Mesenchymal stem cell (in vitro differentiated cells and primary cell): ENCODE measurements at regions not wholly inside any gene's neighbourhood (a gene's known extent, or its start where the extent isn't known, plus 50 kb on each side); places are given as distances from the start of the nearest gene placed in this dataset.

Experiments used
- DNase-seq: peaks from one replicate; pipeline ENCODE4 v3.0.0-alpha.2; 2013
- H2AFZ ChIP-seq: one replicate; pipeline ENCODE4 v1.6.1; 2013; ENCODE audit warnings: low read depth, mild to moderate bottlenecking, control low read depth, inconsistent platforms, low read length, moderate library complexity
- H2AK5ac ChIP-seq: 2 replicates; pipeline ENCODE4 v1.6.1; 2013; ENCODE audit warnings: low read length, moderate library complexity, mild to moderate bottlenecking, inconsistent platforms; ENCODE audit not compliant: severe bottlenecking
- H2BK120ac ChIP-seq: one replicate; pipeline ENCODE4 v1.6.1; 2013; ENCODE audit warnings: low read depth, mild to moderate bottlenecking, inconsistent platforms, low read length, moderate library complexity
- H2BK12ac ChIP-seq, 2 experiments: one replicate each; pipeline ENCODE4 v1.6.1; 2013; ENCODE audit warnings: inconsistent platforms in 2 of 2, low read length in 2 of 2, mild to moderate bottlenecking in 2 of 2, moderate library complexity in 2 of 2, control low read depth in 1 of 2
- H2BK15ac ChIP-seq: one replicate; pipeline ENCODE4 v1.6.1; 2013; ENCODE audit warnings: mild to moderate bottlenecking, low read depth, inconsistent platforms; ENCODE audit not compliant: poor library complexity, severe bottlenecking
- H2BK5ac ChIP-seq: 2 replicates; pipeline ENCODE4 v1.6.1; 2013; ENCODE audit warnings: low read depth, mild to moderate bottlenecking, low read length, control low read depth, inconsistent platforms; ENCODE audit not compliant: poor library complexity, severe bottlenecking
- H3K14ac ChIP-seq, 2 experiments: one replicate each; pipeline ENCODE4 v1.6.1; 2013; ENCODE audit warnings: inconsistent platforms in 2 of 2, low read length in 2 of 2, control low read depth in 1 of 2, mild to moderate bottlenecking in 1 of 2, moderate library complexity in 1 of 2
- H3K18ac ChIP-seq, 2 experiments: one replicate each; pipeline ENCODE4 v1.6.1; 2013; ENCODE audit warnings: inconsistent platforms in 2 of 2, low read length in 2 of 2, control low read depth in 1 of 2, low read depth in 1 of 2, mild to moderate bottlenecking in 1 of 2
- H3K23ac ChIP-seq, 2 experiments: one replicate each; pipeline ENCODE4 v1.6.1; 2013; ENCODE audit warnings: inconsistent platforms in 2 of 2, low read length in 2 of 2, mild to moderate bottlenecking in 2 of 2, moderate library complexity in 2 of 2, control low read depth in 1 of 2
- H3K27ac ChIP-seq: 2 replicates; pipeline ENCODE4 v1.5.1; 2013; ENCODE audit warnings: mild to moderate bottlenecking, moderate library complexity, low read length, control low read depth, inconsistent platforms; ENCODE audit not compliant: poor library complexity, severe bottlenecking
- H3K27me3 ChIP-seq, 2 experiments: 2 replicates each; pipeline versions ENCODE4 v1.6.1 to v1.7.0; 2013; ENCODE audit warnings: low read length in 2 of 2, mild to moderate bottlenecking in 2 of 2, moderate library complexity in 2 of 2, control low read depth in 1 of 2, inconsistent platforms in 1 of 2; ENCODE audit not compliant: control insufficient read depth in 1 of 2, insufficient read depth in 1 of 2
- H3K36me3 ChIP-seq, 2 experiments: 2 replicates each; pipeline versions ENCODE4 v1.6.1 to v1.7.0; 2013; ENCODE audit warnings: low read length in 2 of 2, control low read depth in 1 of 2, inconsistent platforms in 1 of 2, low read depth in 1 of 2, mild to moderate bottlenecking in 1 of 2; ENCODE audit not compliant: insufficient read depth in 2 of 2, control insufficient read depth in 1 of 2
- H3K4ac ChIP-seq, 2 experiments: one replicate each; pipeline ENCODE4 v1.6.1; 2013; ENCODE audit warnings: inconsistent platforms in 2 of 2, low read length in 2 of 2, mild to moderate bottlenecking in 2 of 2, moderate library complexity in 2 of 2, control low read depth in 1 of 2, low read depth in 1 of 2
- H3K4me1 ChIP-seq: 2 replicates; pipeline ENCODE4 v1.6.1; 2013; ENCODE audit warnings: low read depth, low read length, control low read depth; ENCODE audit not compliant: control insufficient read depth, insufficient read depth
- H3K4me2 ChIP-seq: 2 replicates; pipeline ENCODE4 v1.6.1; 2013; ENCODE audit warnings: low read length, mild to moderate bottlenecking, inconsistent platforms; ENCODE audit not compliant: poor library complexity, severe bottlenecking
- H3K4me3 ChIP-seq, 2 experiments: 2 replicates each; pipeline versions ENCODE4 v1.5.1 to v1.7.0; 2013; ENCODE audit warnings: low read length in 2 of 2, mild to moderate bottlenecking in 2 of 2, control low read depth in 1 of 2, low read depth in 1 of 2; ENCODE audit not compliant: insufficient read depth in 1 of 2
- H3K79me1 ChIP-seq: replicated peaks from 2 replicates; pipeline ENCODE4 v1.6.1; 2013; ENCODE audit warnings: mild to moderate bottlenecking, control low read depth, low read length, inconsistent platforms; ENCODE audit not compliant: poor library complexity, severe bottlenecking
- H3K9ac ChIP-seq: 2 replicates; pipeline ENCODE4 v1.7.0; 2013; ENCODE audit warnings: mild to moderate bottlenecking, low read length, moderate library complexity
- H3K9me3 ChIP-seq: 2 replicates; pipeline ENCODE4 v1.7.0; 2013; ENCODE audit warnings: mild to moderate bottlenecking, low read length; ENCODE audit not compliant: control insufficient read depth
- H4K8ac ChIP-seq: one replicate; pipeline ENCODE4 v1.6.1; 2013; ENCODE audit warnings: inconsistent platforms, mild to moderate bottlenecking, low read length, moderate library complexity
- H4K91ac ChIP-seq: one replicate; pipeline ENCODE4 v1.6.1; 2013; ENCODE audit warnings: mild to moderate bottlenecking, low read length, inconsistent platforms
- WGBS: methylation state at CpG from one replicate; pipeline ENCODE4 v1.1.7; 2013; ENCODE audit warnings: mixed read lengths; 5-methylcytosine and 5-hydroxymethylcytosine counted together

DNA sequence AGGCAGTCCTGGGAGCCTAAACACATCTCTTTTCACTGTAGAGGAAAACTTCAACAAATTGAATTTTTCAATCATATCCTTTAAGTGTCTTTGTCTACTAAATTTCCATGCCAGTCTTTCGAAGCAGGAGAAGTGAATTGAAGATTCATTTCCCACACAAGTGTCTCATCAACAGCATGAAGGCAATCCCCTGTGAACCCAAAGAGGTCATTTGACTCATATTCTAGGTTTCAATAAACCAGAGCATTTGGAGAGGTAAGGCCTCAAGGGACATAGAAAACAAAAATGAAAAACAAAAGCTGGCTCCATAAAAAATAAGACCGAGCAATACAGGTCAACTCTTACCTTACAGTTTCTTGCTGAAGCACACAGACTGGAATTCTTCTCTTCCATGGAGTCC is 94.1 kb upstream of the ATP1B1 start:
- 89% methylated on average over 2 of the region's 2 CpGs for WGBS
- no peak for DNase-seq
- peaks cover 2% of the 10 kb centered on the region for H3K4me1 ChIP-seq
- no peak overlapping the region for H4K91ac ChIP-seq
- H3K23ac ChIP-seq, result no peak overlapping the region
- H2BK15ac ChIP-seq, result no peak overlapping the region
- no peaks in the 10 kb centered on the region for H3K27me3 ChIP-seq
- no peaks in the 10 kb centered on the region for H3K79me1 ChIP-seq
- H2BK12ac ChIP-seq, result no peak overlapping the region
- H2BK120ac ChIP-seq, result no peak overlapping the region
- H3K18ac ChIP-seq, result no peak overlapping the region
- H3K4ac ChIP-seq, result no peak overlapping the region
- no peaks in the 10 kb centered on the region for H3K9me3 ChIP-seq
- no peak overlapping the region for H2AK5ac ChIP-seq
- H2BK5ac ChIP-seq, result no peak overlapping the region
- H3K27ac ChIP-seq, result no peak overlapping the region
- H2AFZ ChIP-seq, result no peak overlapping the region
- no peak overlapping the region for H3K4me3 ChIP-seq
- no peaks in the 10 kb centered on the region for H3K36me3 ChIP-seq
- H3K4me2 ChIP-seq, result no peak overlapping the region
- no peak overlapping the region for H4K8ac ChIP-seq
- H3K9ac ChIP-seq, result no peak overlapping the region
- no peak overlapping the region for H3K14ac ChIP-seq

DNA sequence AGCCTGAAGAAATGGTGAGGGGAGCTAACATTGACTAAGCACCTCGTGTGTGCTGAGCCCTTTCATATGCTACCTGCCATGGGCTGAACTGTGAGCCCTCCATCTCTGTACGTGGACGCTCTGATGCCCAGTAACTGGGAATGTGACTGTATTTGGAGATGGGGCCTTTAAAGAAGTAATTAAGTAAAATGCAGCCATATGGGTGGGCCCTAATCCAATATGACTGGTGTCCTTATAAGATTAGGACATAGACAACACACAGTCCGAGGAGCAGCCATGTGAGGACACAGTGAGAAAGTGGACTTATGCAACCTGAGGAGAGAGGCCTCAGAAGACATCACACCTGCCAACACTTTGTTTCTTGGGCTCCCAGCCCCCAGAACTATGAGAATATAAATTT is 92.7 kb upstream of the ATP1B1 start:
- Histone ChIP-seq H2BK120ac (no peak overlapping the region), H3K4me3 (no peak overlapping the region), H2BK5ac (no peak overlapping the region), H2AK5ac (no peak overlapping the region), H2AFZ (no peak overlapping the region), H2BK12ac (no peak overlapping the region), H3K4me2 (no peak overlapping the region), H3K36me3 (no peaks in the 10 kb centered on the region), H4K8ac (no peak overlapping the region), H3K79me1 (no peaks in the 10 kb centered on the region), H3K23ac (no peak overlapping the region), H2BK15ac (no peak overlapping the region), H3K9me3 (no peaks in the 10 kb centered on the region), H3K14ac (no peak overlapping the region), H3K4ac (no peak overlapping the region), H3K9ac (no peak overlapping the region), H3K18ac (no peak overlapping the region), H3K4me1 (peaks cover 2% of the 10 kb centered on the region), H3K27ac (no peak overlapping the region), H3K27me3 (peaks cover 0 to 7% of the 10 kb centered on the region in 2 experiments), H4K91ac (no peak overlapping the region)
- WGBS, result 87% methylated on average over 4 of the region's 4 CpGs
- DNase-seq, result no peak

GRCh38 chr1:169015464-169015863 is 91.0 kb upstream of the ATP1B1 start:
- Histone ChIP-seq H2BK5ac (no peak overlapping the region), H3K4me1 (peaks cover 2% of the 10 kb centered on the region), H2BK12ac (no peak overlapping the region), H2AK5ac (no peak overlapping the region), H3K18ac (no peak overlapping the region), H3K4me2 (no peak overlapping the region), H3K9me3 (no peaks in the 10 kb centered on the region), H3K36me3 (no peaks in the 10 kb centered on the region), H4K91ac (no peak overlapping the region), H3K27me3 (peaks cover 0 to 9% of the 10 kb centered on the region in 2 experiments), H2AFZ (no peak overlapping the region), H3K23ac (no peak overlapping the region), H3K4ac (no peak overlapping the region), H3K4me3 (no peak overlapping the region), H3K14ac (no peak overlapping the region), H3K79me1 (no peaks in the 10 kb centered on the region), H3K27ac (no peak overlapping the region), H4K8ac (no peak overlapping the region), H2BK15ac (no peak overlapping the region), H3K9ac (no peak overlapping the region), H2BK120ac (no peak overlapping the region)
- DNase-seq, result no peak
- 86% methylated on average over 4 of the region's 5 CpGs for WGBS

DNA sequence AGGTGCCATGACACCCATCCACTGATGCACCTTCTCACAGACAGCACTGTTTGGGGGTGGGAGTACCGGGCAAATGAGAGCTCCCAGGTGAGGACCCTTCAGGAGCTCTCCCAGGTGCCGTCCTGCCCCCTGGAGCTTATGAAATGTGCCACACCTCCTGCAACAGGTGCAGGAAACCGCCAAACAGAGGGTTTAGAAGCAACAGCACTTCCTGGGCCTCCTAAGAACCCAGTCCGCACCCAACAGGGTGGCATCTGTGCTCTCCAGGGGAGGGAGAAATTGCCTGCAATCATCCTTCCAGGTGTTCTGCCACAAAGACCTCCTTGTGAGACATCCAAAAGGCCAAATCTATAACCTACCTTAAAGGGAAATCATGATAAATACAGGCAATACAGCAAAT is 87.7 kb upstream of the ATP1B1 start:
- Histone ChIP-seq H3K36me3 (no peaks in the 10 kb centered on the region), H2BK120ac (no peak overlapping the region), H3K4me2 (no peak overlapping the region), H3K23ac (no peak overlapping the region), H4K8ac (no peak overlapping the region), H3K14ac (no peak overlapping the region), H2BK12ac (no peak overlapping the region), H3K79me1 (no peaks in the 10 kb centered on the region), H2AK5ac (no peak overlapping the region), H3K9ac (no peak overlapping the region), H3K4me1 (peaks cover 2% of the 10 kb centered on the region), H3K27ac (no peak overlapping the region), H3K4ac (no peak overlapping the region), H3K4me3 (no peak overlapping the region), H3K27me3 (peaks cover 0 to 9% of the 10 kb centered on the region in 2 experiments), H4K91ac (no peak overlapping the region), H2BK5ac (no peak overlapping the region), H3K9me3 (no peaks in the 10 kb centered on the region), H3K18ac (no peak overlapping the region), H2BK15ac (no peak overlapping the region), H2AFZ (no peak overlapping the region)
- WGBS, result 71% methylated on average over 4 of the region's 4 CpGs
- DNase-seq, result no peak
